Stimulated activated CD8-positive, alpha-beta memory T cell treated with anti-CD3 and anti-CD28 coated beads, Interleukin-4, amount 100 ng/mL, for 4 hours (primary cell): ENCODE measurements at regions not wholly inside any gene's neighbourhood (a gene's known extent, or its start where the extent isn't known, plus 50 kb on each side); places are given as distances from the start of the nearest gene placed in this dataset.

Experiments
- DNase-seq, 2 donors: peaks; one replicate each; pipeline ENCODE4 v3.0.0-alpha.2; 2020; ENCODE audit warnings: low read depth in 2 of 2, low spot score in 1 of 2

- DNase-seq, result no peak
These were observed 330.7 kb upstream of the SLC24A2 start for GRCh38 chr9:20119566-20119965.

GRCh38 chr9:20117986-20118385, 329.1 kb upstream of the SLC24A2 start:
- no peak for DNase-seq

GRCh38 chr9:20117482-20117881, 328.6 kb upstream of the SLC24A2 start:
- no peak for DNase-seq

GRCh38 chr9:20114974-20115373, 326.1 kb upstream of the SLC24A2 start:
- DNase-seq, result no peak

GRCh38 chr9:20112205-20112783, 323.5 kb upstream of the SLC24A2 start:
- DNase-seq, result no peak

- DNase-seq, result no peak
These were observed 322.5 kb upstream of the SLC24A2 start for GRCh38 chr9:20111173-20111843.

- no peak for DNase-seq
These were observed 306.7 kb upstream of the SLC24A2 start for GRCh38 chr9:20095430-20096092.

GRCh38 chr9:20092561-20092960, 303.7 kb upstream of the SLC24A2 start:
- DNase-seq, result no peak

GRCh38 chr9:20087481-20087880, 298.6 kb upstream of the SLC24A2 start:
- DNase-seq, result no peak

GRCh38 chr9:20085842-20086241, 297.0 kb upstream of the SLC24A2 start:
- DNase-seq, result no peak

- no peak for DNase-seq
These were observed 295.3 kb upstream of the SLC24A2 start for GRCh38 chr9:20084125-20084524.

GRCh38 chr9:20083390-20083789, 294.6 kb upstream of the SLC24A2 start:
- no peak for DNase-seq

GRCh38 chr9:20082831-20083230, 294.0 kb upstream of the SLC24A2 start:
- DNase-seq, result no peak

GRCh38 chr9:20082406-20082805, 293.6 kb upstream of the SLC24A2 start:
- DNase-seq, result no peak

- DNase-seq, result no peak
These were observed 289.4 kb upstream of the SLC24A2 start for GRCh38 chr9:20078246-20078645.

- no peak for DNase-seq
These were observed 285.5 kb upstream of the SLC24A2 start for GRCh38 chr9:20074291-20074690.

GRCh38 chr9:20070336-20070735, 281.5 kb upstream of the SLC24A2 start:
- no peak for DNase-seq

GRCh38 chr9:20065796-20066700, 277.2 kb upstream of the SLC24A2 start:
- no peak for DNase-seq

- DNase-seq, result no peak
These were observed 276.2 kb upstream of the SLC24A2 start for GRCh38 chr9:20065046-20065445.

GRCh38 chr9:20054734-20055133, 265.9 kb upstream of the SLC24A2 start:
- no peak for DNase-seq

GRCh38 chr9:20048985-20049384, 260.1 kb upstream of the SLC24A2 start:
- DNase-seq, result no peak

GRCh38 chr9:20048437-20048836, 259.6 kb upstream of the SLC24A2 start:
- DNase-seq, result no peak
